Activated CD8-positive, alpha-beta memory T cell treated with anti-CD3 and anti-CD28 coated beads, Interleukin-2, amount 50 U/mL, for 4 hours (primary cell): ENCODE measurements at regions not wholly inside any gene's neighbourhood (a gene's known extent, or its start where the extent isn't known, plus 50 kb on each side); places are given as distances from the start of the nearest gene placed in this dataset.

Experiments used
- DNase-seq: peaks from one replicate; pipeline ENCODE4 v3.0.0-alpha.2; 2020

- no peak for DNase-seq
Measured at GRCh38 chr20:51091406-51092195, 68.7 kb upstream of the KCNG1 start.

- no peak for DNase-seq
Measured at GRCh38 chr20:51089840-51090239, 66.9 kb upstream of the KCNG1 start.

- no peak for DNase-seq
Measured at GRCh38 chr20:51089272-51089781, 66.4 kb upstream of the KCNG1 start.

- DNase-seq: no peak
Measured at GRCh38 chr20:51087266-51087665, 64.4 kb upstream of the KCNG1 start.

- DNase-seq: no peak
Measured at GRCh38 chr20:51085769-51086168, 62.9 kb upstream of the KCNG1 start.

- no peak for DNase-seq
Measured at GRCh38 chr20:51084593-51085377, 61.9 kb upstream of the KCNG1 start.

- DNase-seq: no peak
Measured at GRCh38 chr20:51083447-51083846, 60.5 kb upstream of the KCNG1 start.

- DNase-seq: no peak
Measured at GRCh38 chr20:51082988-51083387, 60.1 kb upstream of the KCNG1 start.

- no peak for DNase-seq
Measured at GRCh38 chr20:51080516-51080915, 57.6 kb upstream of the KCNG1 start.

- no peak for DNase-seq
Measured at GRCh38 chr20:51079488-51079887, 56.6 kb upstream of the KCNG1 start.

- DNase-seq: no peak
Measured at GRCh38 chr20:51077686-51078060, 54.8 kb upstream of the KCNG1 start.

GRCh38 chr20:51076786-51077685 is 54.1 kb upstream of the KCNG1 start:
- DNase-seq: no peak

GRCh38 chr20:51074062-51074461 is 51.2 kb upstream of the KCNG1 start:
- DNase-seq: no peak
